H1 (cell line): ENCODE measurements at regions not wholly inside any gene's neighbourhood (a gene's known extent, or its start where the extent isn't known, plus 50 kb on each side); places are given as distances from the start of the nearest gene placed in this dataset.

ENCODE experiments used
- CTCF ChIA-PET: fragments of 300-600 bp; sonication (Branson Sonifier 250); formaldehyde crosslinking; loops from one replicate; lab custom pipeline; 2021; ENCODE audit not compliant: partially characterized antibody; lab: Charles Lee
- POLR2A ChIA-PET: fragments of 300-600 bp; sonication (Branson Sonifier 250); formaldehyde crosslinking; loops from one replicate; lab custom pipeline; 2021; ENCODE audit warnings: inconsistent platforms; ENCODE audit not compliant: partially characterized antibody; lab: Charles Lee
- DNase-seq, 2 experiments: peaks; one replicate each; pipeline versions ENCODE4 v3.0.0 to v3.0.0-alpha.2; 2010 to 2022; ENCODE audit warnings: low spot score in 2 of 2, low read depth in 1 of 2, mixed read lengths in 1 of 2
- FAIRE-seq: peaks from 2 replicates; lab custom pipeline; 2011; peaks lifted over from hg19 to GRCh38; lab: Jason Lieb, UNC
- H2AFZ ChIP-seq: 2 replicates; pipeline ENCODE4 v1.8.1; 2012; ENCODE audit warnings: low read length, inconsistent platforms
- H2AK5ac ChIP-seq: 2 replicates; pipeline ENCODE4 v1.6.1; 2013; ENCODE audit warnings: low read depth, low read length
- H2BK120ac ChIP-seq: replicated peaks from 2 replicates; pipeline ENCODE3; 2013; ENCODE audit warnings: low read depth, low read length, inconsistent platforms
- H2BK12ac ChIP-seq: 2 replicates; pipeline ENCODE4 v1.6.1; 2013; ENCODE audit warnings: low read depth, low read length
- H2BK15ac ChIP-seq: 2 replicates; pipeline ENCODE4 v1.6.1; 2013; ENCODE audit warnings: low read length
- H2BK20ac ChIP-seq: 2 replicates; pipeline ENCODE4 v1.6.1; 2013; ENCODE audit warnings: low read length
- H2BK5ac ChIP-seq: 2 replicates; pipeline ENCODE4 v1.6.1; 2013; ENCODE audit warnings: low read depth, low read length
- H3K14ac ChIP-seq: 2 replicates; pipeline ENCODE4 v1.6.1; 2013; ENCODE audit warnings: inconsistent platforms; ENCODE audit not compliant: insufficient read length
- H3K18ac ChIP-seq: 2 replicates; pipeline ENCODE4 v1.6.1; 2013; ENCODE audit warnings: low read length; ENCODE audit errors: extremely low read depth
- H3K23ac ChIP-seq: 2 replicates; pipeline ENCODE4 v1.6.1; 2013; ENCODE audit warnings: inconsistent platforms; ENCODE audit not compliant: insufficient read length
- H3K23me2 ChIP-seq: 2 replicates; pipeline ENCODE4 v1.6.1; 2013; ENCODE audit warnings: low read depth, low read length
- H3K27ac ChIP-seq: 2 replicates; pipeline ENCODE4 v1.6.1; 2011; ENCODE audit warnings: low read depth, low read length, inconsistent platforms
- H3K27me3 ChIP-seq, 4 experiments: replicated peaks in 1 of 4; 1 replicate in 1 of 4; 2 replicates in 3 of 4; pipeline versions ENCODE4 v1.6.1 to v1.8.1; 2011 to 2013; ENCODE audit warnings: low read length in 3 of 4, mild to moderate bottlenecking in 3 of 4, inconsistent platforms in 2 of 4, mixed read lengths in 2 of 4, moderate library complexity in 1 of 4; ENCODE audit not compliant: control insufficient read depth in 3 of 4, insufficient read depth in 3 of 4; ENCODE audit errors: extremely low read depth in 1 of 4
- H3K36me3 ChIP-seq, 4 experiments: 2 replicates each; pipeline versions ENCODE4 v1.6.1 to v1.8.1; 2011 to 2013; ENCODE audit warnings: mild to moderate bottlenecking in 4 of 4, low read length in 3 of 4, moderate library complexity in 2 of 4, control low read depth in 1 of 4, inconsistent platforms in 1 of 4; ENCODE audit not compliant: insufficient read depth in 4 of 4, control insufficient read depth in 2 of 4
- H3K4ac ChIP-seq: replicated peaks from 2 replicates; pipeline ENCODE3; 2013; ENCODE audit warnings: low read length, low read depth, mixed read lengths, inconsistent platforms; ENCODE audit not compliant: insufficient read length
- H3K4me1 ChIP-seq, 4 experiments: replicated peaks in 1 of 4; 1 replicate in 1 of 4; 2 replicates in 3 of 4; pipeline versions ENCODE4 v1.6.1 to v1.8.1; 2011 to 2013; ENCODE audit warnings: low read length in 3 of 4, inconsistent platforms in 2 of 4, mixed read lengths in 1 of 4; ENCODE audit not compliant: insufficient read depth in 4 of 4, control insufficient read depth in 3 of 4
- H3K4me2 ChIP-seq, 2 experiments: 2 replicates each; pipeline versions ENCODE4 v1.6.1 to v1.8.1; 2011 to 2013; ENCODE audit warnings: low read depth in 2 of 2, low read length in 2 of 2, control low read depth in 1 of 2, inconsistent platforms in 1 of 2, mild to moderate bottlenecking in 1 of 2; ENCODE audit not compliant: insufficient read depth in 1 of 2
- H3K4me3 ChIP-seq, 4 experiments: fragments of 200-600, 300-600 bp in 1 of 4; sonication (generic), shearing (Covaris generic), sonication (Bioruptor Twin) in 1 of 4; 2 replicates each; pipeline versions ENCODE4 v1.5.1 to v1.8.1; 2011 to 2016; ENCODE audit warnings: low read length in 4 of 4, low read depth in 3 of 4, control low read depth in 2 of 4, inconsistent platforms in 2 of 4, mild to moderate bottlenecking in 2 of 4, mixed read lengths in 1 of 4, moderate library complexity in 1 of 4; ENCODE audit not compliant: insufficient read depth in 2 of 4; ENCODE audit errors: extremely low read depth in 1 of 4
- H3K56ac ChIP-seq: replicated peaks from 2 replicates; pipeline ENCODE3; 2013; ENCODE audit warnings: low read depth, mild to moderate bottlenecking, mixed read lengths, low read length, inconsistent platforms; ENCODE audit not compliant: insufficient read length
- H3K79me1 ChIP-seq: 2 replicates; pipeline ENCODE4 v1.6.1; 2013; ENCODE audit warnings: low read depth, low read length, control low read depth
- H3K79me2 ChIP-seq, 2 experiments: 2 replicates each; pipeline versions ENCODE4 v1.6.1 to v1.8.1; 2012 to 2013; ENCODE audit warnings: low read length in 2 of 2, mild to moderate bottlenecking in 2 of 2, inconsistent platforms in 1 of 2; ENCODE audit not compliant: insufficient read depth in 2 of 2, control insufficient read depth in 1 of 2
- H3K9ac ChIP-seq, 4 experiments: replicated peaks in 1 of 4; 1 replicate in 1 of 4; 2 replicates in 3 of 4; pipeline versions ENCODE4 v1.6.1 to v1.8.1; 2011 to 2013; ENCODE audit warnings: low read depth in 3 of 4, low read length in 3 of 4, control low read depth in 2 of 4, mild to moderate bottlenecking in 2 of 4, moderate library complexity in 2 of 4, inconsistent platforms in 1 of 4; ENCODE audit errors: extremely low read depth in 1 of 4
- H3K9me3 ChIP-seq, 2 experiments: 2 replicates each; pipeline versions ENCODE4 v1.6.1 to v1.8.1; 2012 to 2013; ENCODE audit warnings: mild to moderate bottlenecking in 2 of 2, moderate library complexity in 2 of 2, control low read depth in 1 of 2, inconsistent platforms in 1 of 2, low read depth in 1 of 2, low read length in 1 of 2, mixed read lengths in 1 of 2; ENCODE audit not compliant: insufficient read depth in 2 of 2
- H4K20me1 ChIP-seq, 2 experiments: replicated peaks in 1 of 2; 2 replicates each; pipeline versions ENCODE3 to v1.8.1; 2011 to 2013; ENCODE audit warnings: inconsistent platforms in 2 of 2, low read length in 2 of 2, mild to moderate bottlenecking in 1 of 2; ENCODE audit not compliant: insufficient read depth in 2 of 2, control insufficient read depth in 1 of 2
- H4K5ac ChIP-seq: 2 replicates; pipeline ENCODE4 v1.6.1; 2013; ENCODE audit warnings: low read length, low read depth, mixed read lengths, inconsistent platforms; ENCODE audit not compliant: insufficient read length
- H4K8ac ChIP-seq: 2 replicates; pipeline ENCODE4 v1.8.0; 2013; ENCODE audit warnings: mild to moderate bottlenecking, moderate library complexity, low read length, inconsistent platforms; ENCODE audit not compliant: insufficient read depth; ENCODE audit errors: extremely low read depth
- H4K91ac ChIP-seq: replicated peaks from 2 replicates; pipeline ENCODE3; 2013; ENCODE audit warnings: low read length, mixed read lengths, inconsistent platforms; ENCODE audit not compliant: insufficient read length
- CBX8 ChIP-seq: fragments of 300-800, 300-1000 bp; sonication (generic); IDR thresholded peaks from 2 replicates; pipeline ENCODE4 v1.7.1; 2016; ENCODE audit warnings: low read depth, low read length, borderline replicate concordance
- KDM1A ChIP-seq: fragments of 200-600, 300-600 bp; sonication (generic); IDR thresholded peaks from 2 replicates; pipeline ENCODE4 v1.7.1; 2016; ENCODE audit warnings: mild to moderate bottlenecking, low read length, borderline replicate concordance
- SAP30 ChIP-seq: fragments of 300-600 bp; sonication (generic); IDR thresholded peaks from 2 replicates; pipeline ENCODE4 v1.7.1; 2012; ENCODE audit warnings: low read length, moderate library complexity, mild to moderate bottlenecking, inconsistent platforms; ENCODE audit not compliant: insufficient read depth, insufficient replicate concordance
- SIRT6 ChIP-seq: IDR thresholded peaks from one replicate; pipeline ENCODE4 v1.7.1; 2012; ENCODE audit warnings: low read length, inconsistent platforms
- WGBS, 2 experiments: shearing (Covaris generic) in 1 of 2; methylation state at CpG; one replicate each; pipeline versions ENCODE4 v1.1.6 to v1.1.7; 2013 to 2015; ENCODE audit warnings: low lambda C conversion rate in 2 of 2, mixed read lengths in 2 of 2, inconsistent platforms in 1 of 2, low coverage in 1 of 2, missing lambda C conversion rate in 1 of 2; ENCODE audit not compliant: insufficient replicate concordance in 2 of 2, insufficient coverage in 1 of 2, insufficient read length in 1 of 2; ENCODE audit errors: extremely low coverage in 1 of 2, missing lambda C conversion rate in 1 of 2; 5-methylcytosine and 5-hydroxymethylcytosine counted together
- TF ChIP-seq, protein P1 (sequence below): IDR thresholded peaks from 2 replicates; pipeline ENCODE4 v1.6.1; 2012; ENCODE audit warnings: inconsistent platforms
- TF ChIP-seq, protein P2 (sequence below): IDR thresholded peaks from 2 replicates; pipeline ENCODE4 v1.6.1; 2011; ENCODE audit warnings: low read depth, mild to moderate bottlenecking, low read length; ENCODE audit not compliant: insufficient read depth
- TF ChIP-seq, protein P3 (sequence below): IDR thresholded peaks from 2 replicates; pipeline ENCODE4 v1.6.1; 2012; ENCODE audit warnings: low read length, inconsistent platforms

DNA sequence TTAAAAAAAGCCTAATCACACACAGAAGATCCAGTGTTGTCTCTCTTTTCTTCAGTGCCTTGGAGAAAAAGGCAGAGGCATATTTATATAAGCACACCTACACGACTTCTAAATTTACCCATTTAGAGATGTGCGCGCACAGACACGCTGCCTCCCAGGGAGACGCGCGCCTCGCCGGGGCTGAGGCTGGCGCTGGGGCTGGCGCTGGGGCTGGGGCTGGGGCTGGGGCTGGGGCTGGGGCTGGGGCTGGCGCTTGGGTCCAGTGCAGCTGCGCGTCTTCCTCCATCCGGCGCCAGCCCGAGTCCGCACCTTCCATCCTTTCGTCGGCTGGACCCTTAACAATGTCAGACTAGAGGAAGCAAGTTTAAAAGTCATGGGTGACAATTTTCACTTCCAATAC, 118.4 kb upstream of the ARID2 start:
- Histone ChIP-seq H2BK12ac (no peak overlapping the region), H3K14ac (no peak overlapping the region), H3K79me1 (no peaks in the 10 kb centered on the region), H2BK20ac (no peak overlapping the region), H3K9ac (no peak overlapping the region), H2BK15ac (no peak overlapping the region), H3K36me3 (no peaks in the 10 kb centered on the region), H3K4me3 (no peak overlapping the region), H3K27me3 (no peaks in the 10 kb centered on the region), H2AFZ (no peak overlapping the region), H4K20me1 (no peaks in the 10 kb centered on the region), H3K23me2 (no peaks in the 10 kb centered on the region), H3K56ac (no peak overlapping the region), H2BK5ac (no peak overlapping the region), H2BK120ac (no peak overlapping the region), H3K18ac (no peak overlapping the region), H3K23ac (no peak overlapping the region), H3K4ac (no peak overlapping the region), H3K4me1 (no peaks in the 10 kb centered on the region), H3K27ac (no peak overlapping the region), H3K79me2 (no peaks in the 10 kb centered on the region), H3K9me3 (no peaks in the 10 kb centered on the region), H3K4me2 (no peak overlapping the region), H4K91ac (no peak overlapping the region), H2AK5ac (no peak overlapping the region), H4K5ac (no peak overlapping the region), H4K8ac (no peak overlapping the region)
- DNase-seq (no peak), FAIRE-seq (no peak)
- POLR2A ChIA-PET = no interaction called here
- CTCF ChIA-PET = no interaction called here
- 93% methylated on average over 17 of the region's 20 CpGs; no CpG with 5 or more reads in 1 of the 2 experiments for WGBS, 2 experiments
- no peak for TF ChIP-seq KDM1A
- TF ChIP-seq, protein P1, sequence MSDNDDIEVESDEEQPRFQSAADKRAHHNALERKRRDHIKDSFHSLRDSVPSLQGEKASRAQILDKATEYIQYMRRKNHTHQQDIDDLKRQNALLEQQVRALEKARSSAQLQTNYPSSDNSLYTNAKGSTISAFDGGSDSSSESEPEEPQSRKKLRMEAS = no peak
- TF ChIP-seq, protein P2, sequence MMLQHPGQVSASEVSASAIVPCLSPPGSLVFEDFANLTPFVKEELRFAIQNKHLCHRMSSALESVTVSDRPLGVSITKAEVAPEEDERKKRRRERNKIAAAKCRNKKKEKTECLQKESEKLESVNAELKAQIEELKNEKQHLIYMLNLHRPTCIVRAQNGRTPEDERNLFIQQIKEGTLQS = no peak
- TF ChIP-seq CBX8 = no peak
- TF ChIP-seq, protein P3, sequence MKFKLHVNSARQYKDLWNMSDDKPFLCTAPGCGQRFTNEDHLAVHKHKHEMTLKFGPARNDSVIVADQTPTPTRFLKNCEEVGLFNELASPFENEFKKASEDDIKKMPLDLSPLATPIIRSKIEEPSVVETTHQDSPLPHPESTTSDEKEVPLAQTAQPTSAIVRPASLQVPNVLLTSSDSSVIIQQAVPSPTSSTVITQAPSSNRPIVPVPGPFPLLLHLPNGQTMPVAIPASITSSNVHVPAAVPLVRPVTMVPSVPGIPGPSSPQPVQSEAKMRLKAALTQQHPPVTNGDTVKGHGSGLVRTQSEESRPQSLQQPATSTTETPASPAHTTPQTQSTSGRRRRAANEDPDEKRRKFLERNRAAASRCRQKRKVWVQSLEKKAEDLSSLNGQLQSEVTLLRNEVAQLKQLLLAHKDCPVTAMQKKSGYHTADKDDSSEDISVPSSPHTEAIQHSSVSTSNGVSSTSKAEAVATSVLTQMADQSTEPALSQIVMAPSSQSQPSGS = no peak
- no peak for TF ChIP-seq SIRT6
- TF ChIP-seq SAP30 = no peak
